ENCODE measurements at regions not wholly inside any gene's neighbourhood (a gene's known extent, or its start where the extent isn't known, plus 50 kb on each side); places are given as distances from the start of the nearest gene placed in this dataset.

DNA sequence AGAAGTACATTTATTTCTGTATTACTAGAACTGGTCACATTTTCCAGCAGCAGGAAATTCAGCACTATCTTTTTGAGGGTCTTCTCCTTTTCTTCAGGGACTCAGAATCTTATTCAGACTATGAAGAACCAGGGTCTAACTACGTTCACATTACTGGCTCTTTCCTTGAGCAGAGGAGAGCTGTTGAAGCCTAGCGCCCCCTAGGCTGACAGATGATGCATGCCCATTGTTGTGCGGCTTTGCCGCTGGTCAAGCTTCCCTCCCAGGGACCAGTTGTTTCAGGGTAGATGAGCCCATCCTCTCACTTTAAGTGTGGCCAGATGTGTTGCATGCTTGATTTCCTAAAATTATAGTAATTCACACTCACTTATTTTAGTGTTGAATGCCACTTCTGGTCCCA lies 168.2 kb upstream of the PDGFD start:
- H3K4me3 ChIP-seq = no peak overlapping the region
- H3K9me3 ChIP-seq = no peaks in the 10 kb centered on the region
- 88% methylated on average over 4 of the region's 4 CpGs for WGBS
- no peak for DNase-seq (ENCODE audit: extremely low spot score)
- no peak for TF ChIP-seq EP300 (IDR thresholded peaks at IDR 0.05)
- TF ChIP-seq, protein P1, sequence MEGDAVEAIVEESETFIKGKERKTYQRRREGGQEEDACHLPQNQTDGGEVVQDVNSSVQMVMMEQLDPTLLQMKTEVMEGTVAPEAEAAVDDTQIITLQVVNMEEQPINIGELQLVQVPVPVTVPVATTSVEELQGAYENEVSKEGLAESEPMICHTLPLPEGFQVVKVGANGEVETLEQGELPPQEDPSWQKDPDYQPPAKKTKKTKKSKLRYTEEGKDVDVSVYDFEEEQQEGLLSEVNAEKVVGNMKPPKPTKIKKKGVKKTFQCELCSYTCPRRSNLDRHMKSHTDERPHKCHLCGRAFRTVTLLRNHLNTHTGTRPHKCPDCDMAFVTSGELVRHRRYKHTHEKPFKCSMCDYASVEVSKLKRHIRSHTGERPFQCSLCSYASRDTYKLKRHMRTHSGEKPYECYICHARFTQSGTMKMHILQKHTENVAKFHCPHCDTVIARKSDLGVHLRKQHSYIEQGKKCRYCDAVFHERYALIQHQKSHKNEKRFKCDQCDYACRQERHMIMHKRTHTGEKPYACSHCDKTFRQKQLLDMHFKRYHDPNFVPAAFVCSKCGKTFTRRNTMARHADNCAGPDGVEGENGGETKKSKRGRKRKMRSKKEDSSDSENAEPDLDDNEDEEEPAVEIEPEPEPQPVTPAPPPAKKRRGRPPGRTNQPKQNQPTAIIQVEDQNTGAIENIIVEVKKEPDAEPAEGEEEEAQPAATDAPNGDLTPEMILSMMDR (IDR thresholded peaks at IDR 0.05) = no peak
- TF ChIP-seq POLR2A (IDR thresholded peaks at IDR 0.05; ENCODE audit: low read depth) = no peak
- TF ChIP-seq POLR2AphosphoS5 (IDR thresholded peaks at IDR 0.05) = no peak
- no peaks in the 10 kb centered on the region for H3K4me1 ChIP-seq
- intact Hi-C loops (cut with DNase I) = no loop called here
- no peak overlapping the region for H3K27ac ChIP-seq (replicated peaks in 1 of 4)
- no peaks in the 10 kb centered on the region for H3K27me3 ChIP-seq
- no peaks in the 10 kb centered on the region for H3K36me3 ChIP-seq

DNA sequence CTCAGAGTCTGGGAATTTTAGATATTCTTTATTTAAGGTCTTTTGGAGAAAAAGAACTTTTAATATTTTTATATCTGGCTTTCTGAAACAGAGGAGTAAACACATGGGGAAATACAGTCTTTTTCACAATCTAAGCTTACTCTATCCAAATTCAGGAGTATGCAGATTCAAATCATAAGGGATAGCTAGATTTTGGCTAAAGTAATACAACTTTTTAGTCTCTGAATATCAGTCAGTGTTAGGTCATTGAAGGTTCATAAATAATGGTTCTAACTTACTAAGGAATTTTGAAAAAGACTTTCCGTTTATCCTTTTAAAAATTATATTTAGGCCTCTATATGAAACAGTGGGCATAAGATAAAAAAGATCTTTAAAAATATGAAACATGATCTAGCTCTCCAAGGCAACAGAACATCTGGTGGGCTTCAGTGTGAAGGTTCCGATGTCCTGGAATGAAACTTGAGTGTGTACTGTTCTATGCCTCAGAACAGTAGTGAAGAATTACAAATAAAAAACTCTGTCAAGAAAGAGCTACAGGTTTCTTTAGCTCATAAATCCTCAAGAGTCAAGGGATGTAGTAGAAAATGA lies 165.2 kb upstream of the PDGFD start:
- intact Hi-C loops (cut with DNase I) = no loop called here
- 48% methylated on average over 2 of the region's 2 CpGs for WGBS
- no peaks in the 10 kb centered on the region for H3K4me1 ChIP-seq

DNA sequence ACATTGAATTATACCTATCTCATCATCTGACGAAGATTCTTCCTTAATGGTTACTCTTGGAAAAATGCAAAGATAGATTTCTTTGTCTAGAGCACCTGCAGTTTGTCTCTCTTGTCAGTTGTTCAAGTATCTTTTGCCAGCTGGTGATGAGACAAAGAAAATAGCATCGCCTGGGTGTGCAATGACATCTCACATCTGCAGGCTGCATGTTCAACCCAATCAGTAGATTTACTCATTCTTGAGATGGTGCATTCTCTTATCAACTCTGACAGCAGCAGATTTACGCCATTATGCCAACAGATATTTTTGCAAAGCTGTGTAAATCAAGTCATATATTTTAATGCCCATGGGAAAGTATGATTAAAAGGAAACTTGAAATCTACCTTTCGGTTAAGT lies 164.6 kb upstream of the PDGFD start:
- DNase-seq (ENCODE audit: extremely low spot score) = no peak
- Histone ChIP-seq H3K9me3 (no peaks in the 10 kb centered on the region), H3K4me3 (no peak overlapping the region), H3K4me1 (no peaks in the 10 kb centered on the region), H3K36me3 (no peaks in the 10 kb centered on the region), H3K27ac (replicated peaks in 1 of 4) (no peak overlapping the region), H3K27me3 (no peaks in the 10 kb centered on the region)
- intact Hi-C loops (cut with DNase I) = no loop called here
- WGBS = 45% methylated on average over 4 of the region's 4 CpGs
- no peak for TF ChIP-seq POLR2AphosphoS5 (IDR thresholded peaks at IDR 0.05)
- no peak for TF ChIP-seq POLR2A (IDR thresholded peaks at IDR 0.05; ENCODE audit: low read depth)
- TF ChIP-seq, protein P1 (IDR thresholded peaks at IDR 0.05) = no peak
- TF ChIP-seq EP300 (IDR thresholded peaks at IDR 0.05) = no peak

More for the DNA sequence above, 165.2 kb upstream of the PDGFD start:
- DNase-seq (ENCODE audit: extremely low spot score) = no peak
- Histone ChIP-seq H3K27ac (replicated peaks in 1 of 4) (no peak overlapping the region), H3K4me3 (no peak overlapping the region), H3K36me3 (no peaks in the 10 kb centered on the region), H3K9me3 (no peaks in the 10 kb centered on the region), H3K27me3 (no peaks in the 10 kb centered on the region)
- TF ChIP-seq POLR2A (IDR thresholded peaks at IDR 0.05; ENCODE audit: low read depth) (no peak), EP300 (IDR thresholded peaks at IDR 0.05) (no peak), POLR2AphosphoS5 (IDR thresholded peaks at IDR 0.05) (no peak)
- TF ChIP-seq, protein P1 (IDR thresholded peaks at IDR 0.05) = no peak

DNA sequence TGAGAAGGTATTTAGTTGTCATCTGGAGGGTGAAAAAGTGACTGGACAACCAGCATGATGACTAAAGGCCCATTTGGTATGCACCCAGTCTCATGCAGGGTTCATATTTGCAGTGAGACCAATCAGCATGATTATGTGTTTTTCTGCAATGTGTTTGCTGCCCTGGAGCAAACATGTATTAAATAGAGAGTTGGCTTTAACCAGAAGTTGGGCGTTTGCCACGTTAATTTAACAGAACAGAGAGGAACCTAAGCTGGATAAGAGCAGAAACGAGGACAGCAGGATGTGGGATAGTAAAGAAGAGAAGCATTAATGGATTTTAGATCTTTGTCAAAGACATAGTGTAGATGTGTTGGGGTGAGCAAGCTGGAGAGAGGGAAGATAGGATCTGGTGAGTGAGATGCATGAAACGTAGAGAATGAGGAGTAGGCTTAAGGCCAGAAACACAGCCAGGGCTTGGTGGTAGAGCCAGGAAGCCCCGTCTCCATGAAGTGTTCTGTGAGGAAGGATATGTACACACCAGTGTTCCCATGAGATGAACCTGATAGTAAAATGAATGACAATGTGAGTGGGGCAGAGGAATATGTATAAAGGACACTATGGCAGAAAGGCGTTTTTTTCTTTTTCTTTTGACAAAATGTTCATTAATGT lies 164.0 kb upstream of the PDGFD start:
- TF ChIP-seq POLR2A (IDR thresholded peaks at IDR 0.05; ENCODE audit: low read depth) (no peak), POLR2AphosphoS5 (IDR thresholded peaks at IDR 0.05) (no peak), EP300 (IDR thresholded peaks at IDR 0.05) (no peak)
- TF ChIP-seq, protein P1 (IDR thresholded peaks at IDR 0.05) = no peak
- intact Hi-C loops (cut with DNase I) = no loop called here
- H3K4me1 ChIP-seq = no peaks in the 10 kb centered on the region

More for the DNA sequence above, 164.0 kb upstream of the PDGFD start:
- Histone ChIP-seq H3K4me3 (no peak overlapping the region), H3K27ac (replicated peaks in 1 of 4) (no peak overlapping the region), H3K9me3 (no peaks in the 10 kb centered on the region), H3K36me3 (no peaks in the 10 kb centered on the region), H3K27me3 (no peaks in the 10 kb centered on the region)
- 41% methylated on average over 6 of the region's 6 CpGs for WGBS
- no peak for DNase-seq (ENCODE audit: extremely low spot score)

All from esophagus muscularis mucosa (tissue), 4 donors.